HG03354 (cell line): ENCODE measurements at regions not wholly inside any gene's neighbourhood (a gene's known extent, or its start where the extent isn't known, plus 50 kb on each side); places are given as distances from the start of the nearest gene placed in this dataset.

Experiments
- ATAC-seq: cut with Tn5 transposase; IDR thresholded peaks from one replicate; pipeline ENCODE4 v1.9.1; 2021; ENCODE audit warnings: mild to moderate bottlenecking; ENCODE audit not compliant: unreplicated experiment, poor library complexity, severe bottlenecking

- ATAC-seq: no peak
These were observed 1069.9 kb downstream of the EFNA5 start for GRCh38 chr5:106600803-106601202.

GRCh38 chr5:106595864-106596263 lies 1074.9 kb downstream of the EFNA5 start:
- no peak for ATAC-seq

- ATAC-seq: no peak
These were observed 1086.5 kb downstream of the EFNA5 start for GRCh38 chr5:106584268-106584667.

DNA sequence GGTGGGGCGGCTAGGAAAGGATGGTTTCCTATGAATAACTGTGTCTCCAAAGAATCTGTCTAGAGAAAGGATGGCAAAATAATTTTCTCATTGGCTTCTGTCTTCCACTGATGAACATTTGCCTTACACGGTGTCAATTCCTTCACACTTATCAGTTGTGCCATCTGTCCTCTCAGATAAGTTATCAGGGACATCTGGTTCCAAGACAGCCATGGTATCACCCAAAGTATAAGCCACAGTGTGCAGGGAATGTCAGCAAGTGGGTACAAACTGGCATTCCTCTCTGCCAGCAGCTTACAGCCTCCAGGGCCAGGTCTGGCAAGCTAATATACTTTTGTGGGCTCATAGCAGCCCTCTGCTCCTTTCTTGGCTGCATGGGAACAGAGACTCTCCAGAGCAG lies 1092.0 kb downstream of the EFNA5 start:
- ATAC-seq: no peak

DNA sequence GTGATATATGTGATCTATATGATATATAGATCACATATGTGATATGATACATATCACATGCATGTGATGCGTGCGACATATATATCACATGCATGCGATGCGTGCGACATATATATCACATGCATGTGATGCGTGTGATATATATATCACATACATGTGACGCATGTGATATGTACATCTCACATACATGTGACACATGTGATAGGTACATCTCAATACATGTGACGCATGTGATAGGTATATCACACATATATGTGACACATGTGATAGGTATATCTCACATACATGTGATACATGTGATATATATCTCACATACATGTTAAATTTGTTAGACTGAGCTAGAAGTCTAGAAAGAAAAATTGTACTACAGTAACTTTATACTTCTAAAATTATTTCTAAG lies 1095.9 kb downstream of the EFNA5 start:
- no peak for ATAC-seq

GRCh38 chr5:106566031-106566430 lies 1104.7 kb downstream of the EFNA5 start:
- ATAC-seq: no peak

DNA sequence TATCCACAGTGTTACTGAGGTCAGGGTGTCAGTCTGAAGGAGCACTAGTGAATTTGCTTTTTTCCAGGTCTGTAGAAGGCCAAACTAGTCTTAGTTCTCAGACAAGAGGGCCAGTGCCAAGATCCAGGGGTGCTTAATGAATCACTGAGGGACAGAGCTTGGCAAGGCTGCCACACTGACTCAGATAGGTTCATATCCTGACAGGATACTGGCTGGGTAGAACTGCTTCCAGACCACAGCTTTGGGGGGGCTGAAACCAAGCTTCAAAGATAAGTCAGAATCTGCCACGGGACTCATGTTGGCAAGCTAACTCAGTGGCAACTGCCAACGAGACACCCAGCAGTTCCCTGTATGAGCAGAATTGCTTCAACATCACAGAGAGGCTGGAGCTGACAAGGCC lies 1125.4 kb downstream of the EFNA5 start:
- no peak for ATAC-seq

DNA sequence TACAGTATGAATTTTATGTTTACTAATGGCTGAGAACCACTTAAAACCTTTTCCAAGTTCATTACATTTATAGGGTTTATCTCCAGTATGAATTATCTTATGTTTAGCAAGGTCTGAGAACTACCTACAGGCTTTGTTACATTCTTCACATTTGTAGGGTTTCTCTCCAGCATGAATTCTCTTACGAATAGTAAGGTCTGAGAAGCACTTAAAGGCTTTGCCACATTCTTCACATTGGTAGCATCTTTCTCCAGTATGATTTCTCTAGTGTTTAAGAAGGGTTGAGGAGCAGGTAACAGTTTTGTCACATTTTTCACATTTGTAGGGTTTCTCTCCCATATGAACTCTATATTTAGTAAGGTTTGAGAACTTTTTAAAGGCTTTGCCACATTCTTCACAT lies 1127.4 kb downstream of the EFNA5 start:
- no peak for ATAC-seq

DNA sequence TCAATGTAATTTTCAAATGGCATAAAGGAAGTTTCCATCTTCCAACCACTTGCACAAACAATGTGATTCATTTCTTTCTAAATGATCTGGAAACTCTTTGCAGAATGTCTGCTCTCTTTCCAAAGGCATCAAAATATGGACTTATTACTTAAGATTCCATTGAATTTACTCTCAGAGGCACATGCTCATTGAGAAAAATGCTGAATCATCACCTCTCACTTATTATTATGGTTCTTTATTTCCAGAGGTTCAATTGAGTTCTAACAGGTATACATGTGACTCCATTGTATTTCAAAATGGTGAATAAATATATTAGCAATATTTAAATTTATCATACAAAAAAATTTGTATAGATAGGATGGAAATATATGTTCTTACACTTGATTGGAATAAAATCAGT lies 1140.6 kb downstream of the EFNA5 start:
- no peak for ATAC-seq

GRCh38 chr5:106525438-106525837 lies 1145.3 kb downstream of the EFNA5 start:
- ATAC-seq: no peak

GRCh38 chr5:106523852-106524251 lies 1146.9 kb downstream of the EFNA5 start:
- no peak for ATAC-seq

GRCh38 chr5:106522296-106522695 lies 1148.4 kb downstream of the EFNA5 start:
- no peak for ATAC-seq

DNA sequence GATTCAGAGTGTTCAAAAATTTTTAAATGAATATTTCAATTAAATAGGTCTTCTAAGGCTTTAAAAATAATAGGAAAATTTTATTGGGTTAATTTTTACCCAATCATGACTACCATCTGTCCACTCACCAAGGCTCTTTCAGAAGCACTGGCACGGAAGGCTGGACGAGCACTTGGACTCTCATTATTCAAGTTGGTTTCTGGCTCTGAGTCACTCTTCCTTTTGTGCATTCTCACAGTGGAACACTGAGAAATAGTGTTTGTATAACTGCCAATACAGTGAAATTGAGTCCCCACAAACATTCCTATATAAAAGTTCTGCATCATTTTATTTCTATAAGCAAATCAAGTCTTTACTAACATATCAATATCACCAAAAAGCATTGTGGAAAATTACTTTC lies 1149.0 kb downstream of the EFNA5 start:
- no peak for ATAC-seq

DNA sequence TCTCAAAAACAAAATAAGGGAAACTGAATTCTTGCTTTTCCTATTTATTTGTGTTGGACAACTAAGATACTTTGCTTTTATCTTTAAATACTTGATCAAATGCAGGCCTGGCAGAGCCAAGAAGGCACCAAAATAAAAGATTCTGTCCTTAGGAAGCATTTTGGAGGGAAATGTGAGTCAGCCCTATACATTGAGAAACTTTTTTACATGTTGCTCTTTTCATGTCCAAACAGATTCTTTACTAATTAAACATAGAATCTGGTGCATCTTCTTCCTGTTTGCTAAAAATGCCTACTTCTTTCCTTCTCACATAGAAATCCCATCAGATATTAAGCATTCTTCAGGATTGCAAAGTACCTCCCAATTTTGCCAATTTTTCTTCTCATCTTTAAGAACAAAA lies 1160.4 kb downstream of the EFNA5 start:
- no peak for ATAC-seq

DNA sequence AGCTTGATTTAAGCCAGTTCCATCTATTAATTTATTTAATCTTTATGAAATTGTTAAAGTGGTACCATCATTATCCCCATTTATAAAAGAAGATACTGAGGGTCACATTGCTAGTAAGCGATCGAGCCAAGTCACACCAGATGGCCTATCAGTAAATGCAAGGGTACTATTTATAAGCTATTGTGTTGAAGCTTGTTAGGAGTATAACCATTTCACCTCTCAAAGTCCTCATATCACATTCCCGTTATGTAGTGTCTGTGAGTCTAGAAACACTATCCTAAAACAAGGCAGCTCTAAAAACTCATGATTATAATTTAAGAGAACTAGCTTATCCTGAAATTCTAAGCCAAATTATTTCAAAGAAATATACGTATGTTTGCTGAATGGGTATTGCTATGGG lies 1161.8 kb downstream of the EFNA5 start:
- no peak for ATAC-seq

- ATAC-seq: no peak
These were observed 1176.8 kb downstream of the EFNA5 start for GRCh38 chr5:106493910-106494309.

DNA sequence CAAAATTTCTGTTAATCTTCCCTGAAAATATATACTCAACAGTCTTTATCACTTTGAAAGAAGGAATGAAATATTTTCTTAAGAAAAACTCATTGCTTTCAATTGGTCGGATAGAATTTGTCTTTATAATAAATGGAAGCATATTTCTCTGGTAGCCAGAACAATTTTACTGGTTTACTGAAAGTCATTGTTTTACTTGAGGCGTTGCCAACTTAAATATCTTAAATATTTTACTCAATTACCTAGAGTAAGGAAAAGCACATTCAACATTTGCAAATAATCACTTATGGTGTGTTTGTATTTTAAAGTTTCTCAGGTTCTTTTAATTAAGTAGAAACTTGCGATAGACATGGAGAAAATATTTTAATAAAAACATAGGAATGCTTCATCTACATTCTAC lies 1181.7 kb downstream of the EFNA5 start:
- ATAC-seq: no peak

- ATAC-seq: no peak
These were observed 1182.3 kb downstream of the EFNA5 start for GRCh38 chr5:106488407-106488806.

DNA sequence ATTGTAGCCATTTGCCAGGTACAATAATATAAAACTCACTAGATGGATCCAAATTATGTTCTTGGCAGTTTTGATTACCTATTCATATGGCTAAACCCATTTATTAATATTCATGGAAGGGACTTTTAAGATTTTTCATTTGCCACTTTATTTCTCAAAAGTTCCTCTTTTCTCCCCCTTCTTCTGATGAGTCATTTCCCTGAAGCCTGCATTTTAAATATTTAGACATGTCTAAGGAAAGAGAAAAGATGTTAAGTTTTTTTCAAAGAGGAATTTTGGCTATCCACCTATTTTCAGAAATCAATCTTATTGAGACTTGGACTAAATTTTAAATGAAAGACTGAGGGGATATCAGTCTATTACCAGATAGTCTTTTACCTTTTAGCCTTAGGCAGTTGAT lies 1189.4 kb downstream of the EFNA5 start:
- no peak for ATAC-seq

DNA sequence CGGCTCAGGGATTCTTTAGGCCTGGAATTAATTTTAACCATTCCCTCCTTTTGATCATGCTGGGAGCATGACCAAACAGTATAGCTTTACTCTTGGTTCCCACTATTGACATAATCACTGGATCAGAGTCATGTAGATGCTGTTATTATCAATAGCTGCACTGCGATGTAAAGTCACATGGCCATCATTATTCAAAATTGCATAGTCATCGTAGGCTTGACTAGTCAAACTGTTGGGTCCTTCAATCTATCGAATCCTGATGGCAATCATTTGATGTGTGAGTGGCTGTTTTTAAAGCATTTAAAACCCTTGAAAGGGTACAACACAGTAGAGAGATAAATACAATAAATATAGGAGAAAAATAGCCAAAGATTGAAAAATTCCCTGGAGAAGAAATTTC lies 1194.1 kb downstream of the EFNA5 start:
- ATAC-seq: no peak

- ATAC-seq: no peak
These were observed 1196.7 kb downstream of the EFNA5 start for GRCh38 chr5:106474066-106474465.

DNA sequence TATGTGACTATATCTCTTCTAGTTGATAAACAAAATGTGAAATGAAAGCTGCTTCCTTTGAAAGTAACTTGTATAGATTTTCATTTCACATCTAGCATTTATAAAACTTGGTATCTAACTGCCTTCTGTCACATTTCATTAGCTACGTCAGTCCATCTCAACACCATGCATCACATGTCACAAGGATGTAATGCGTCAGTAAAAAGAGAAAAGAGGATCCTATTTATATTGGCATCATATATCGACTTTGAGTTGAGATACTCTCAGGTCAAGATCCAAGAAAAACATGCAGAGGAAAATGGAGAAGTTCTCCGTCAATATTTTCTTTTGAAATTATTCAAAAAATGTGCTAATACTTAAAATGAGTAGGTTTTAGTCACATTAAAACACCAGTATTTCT lies 1211.2 kb downstream of the EFNA5 start:
- ATAC-seq: no peak
